ENCODE measurements at regions not wholly inside any gene's neighbourhood (a gene's known extent, or its start where the extent isn't known, plus 50 kb on each side); places are given as distances from the start of the nearest gene placed in this dataset.

DNA sequence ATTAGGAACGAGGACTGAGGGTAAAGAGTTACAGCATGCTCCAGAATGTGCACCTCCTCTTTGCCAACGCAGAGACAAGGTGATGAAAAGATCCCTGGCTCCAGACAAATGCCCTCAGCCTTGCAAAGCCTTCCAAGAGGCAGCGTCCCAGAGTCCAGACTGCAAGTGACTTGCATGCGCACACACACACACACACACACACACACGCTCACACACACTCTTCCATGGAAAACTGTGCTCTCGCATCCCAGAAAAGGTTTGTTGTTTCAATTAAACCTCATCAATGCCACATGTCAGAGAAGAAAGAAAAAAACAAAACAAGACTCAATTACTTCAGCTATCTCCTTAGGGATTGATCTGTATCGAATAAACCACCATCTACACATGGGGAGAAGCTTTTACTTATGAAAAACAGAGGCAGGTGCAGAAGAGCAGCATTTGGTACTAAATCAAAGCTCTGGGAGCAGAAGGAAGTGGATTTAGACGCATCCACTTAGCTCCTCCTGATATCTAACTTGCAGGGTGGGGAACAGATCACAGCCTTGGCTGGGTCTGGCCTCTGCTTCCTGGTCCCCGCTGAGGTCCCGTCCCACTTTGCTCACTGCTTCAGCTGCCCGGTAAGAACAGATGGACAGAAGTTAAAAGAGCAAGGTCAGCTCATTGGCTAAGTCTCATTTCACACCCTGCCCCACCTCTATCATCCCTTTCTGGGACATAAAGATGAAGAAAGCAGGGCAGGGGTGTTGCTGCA lies 249.8 kb upstream of the BLID start:
- TF ChIP-seq, protein P1, sequence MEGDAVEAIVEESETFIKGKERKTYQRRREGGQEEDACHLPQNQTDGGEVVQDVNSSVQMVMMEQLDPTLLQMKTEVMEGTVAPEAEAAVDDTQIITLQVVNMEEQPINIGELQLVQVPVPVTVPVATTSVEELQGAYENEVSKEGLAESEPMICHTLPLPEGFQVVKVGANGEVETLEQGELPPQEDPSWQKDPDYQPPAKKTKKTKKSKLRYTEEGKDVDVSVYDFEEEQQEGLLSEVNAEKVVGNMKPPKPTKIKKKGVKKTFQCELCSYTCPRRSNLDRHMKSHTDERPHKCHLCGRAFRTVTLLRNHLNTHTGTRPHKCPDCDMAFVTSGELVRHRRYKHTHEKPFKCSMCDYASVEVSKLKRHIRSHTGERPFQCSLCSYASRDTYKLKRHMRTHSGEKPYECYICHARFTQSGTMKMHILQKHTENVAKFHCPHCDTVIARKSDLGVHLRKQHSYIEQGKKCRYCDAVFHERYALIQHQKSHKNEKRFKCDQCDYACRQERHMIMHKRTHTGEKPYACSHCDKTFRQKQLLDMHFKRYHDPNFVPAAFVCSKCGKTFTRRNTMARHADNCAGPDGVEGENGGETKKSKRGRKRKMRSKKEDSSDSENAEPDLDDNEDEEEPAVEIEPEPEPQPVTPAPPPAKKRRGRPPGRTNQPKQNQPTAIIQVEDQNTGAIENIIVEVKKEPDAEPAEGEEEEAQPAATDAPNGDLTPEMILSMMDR (conservative IDR thresholded peaks at IDR 0.05; ENCODE audit: low read length), result no peak
- no peak for TF ChIP-seq EZH2phosphoT487 (IDR thresholded peaks at IDR 0.05; ENCODE audit: borderline replicate concordance)

Measured in Loucy (cell line).